H7 (cell line): ENCODE measurements at regions not wholly inside any gene's neighbourhood (a gene's known extent, or its start where the extent isn't known, plus 50 kb on each side); places are given as distances from the start of the nearest gene placed in this dataset.
A peak's percentile ranks its signal among the peaks of the same experiment; 100 is the strongest.

ENCODE experiments used
- DNase-seq: peaks from one replicate; pipeline ENCODE4 v3.0.0; 2012
- H3K27me3 ChIP-seq: 2 replicates; pipeline ENCODE4 v1.6.0; 2011; ENCODE audit warnings: mild to moderate bottlenecking, low read length; ENCODE audit not compliant: control insufficient read depth, insufficient read depth
- H3K36me3 ChIP-seq: replicated peaks from 2 replicates; pipeline ENCODE4 v1.5.1; 2011; ENCODE audit warnings: low read length; ENCODE audit not compliant: control insufficient read depth, insufficient read depth
- H3K4me3 ChIP-seq: 2 replicates; pipeline ENCODE4 v1.5.1; 2011; ENCODE audit warnings: low read depth, mild to moderate bottlenecking, control low read depth, low read length, moderate library complexity; ENCODE audit not compliant: insufficient read depth

- no peaks in the 10 kb centered on the region for H3K36me3 ChIP-seq
- H3K27me3 ChIP-seq: no peaks in the 10 kb centered on the region
- DNase-seq: no peak
- no peak overlapping the region for H3K4me3 ChIP-seq
Measured at GRCh38 chr20:12627485-12627884, 381.3 kb upstream of the SPTLC3 start.

DNA sequence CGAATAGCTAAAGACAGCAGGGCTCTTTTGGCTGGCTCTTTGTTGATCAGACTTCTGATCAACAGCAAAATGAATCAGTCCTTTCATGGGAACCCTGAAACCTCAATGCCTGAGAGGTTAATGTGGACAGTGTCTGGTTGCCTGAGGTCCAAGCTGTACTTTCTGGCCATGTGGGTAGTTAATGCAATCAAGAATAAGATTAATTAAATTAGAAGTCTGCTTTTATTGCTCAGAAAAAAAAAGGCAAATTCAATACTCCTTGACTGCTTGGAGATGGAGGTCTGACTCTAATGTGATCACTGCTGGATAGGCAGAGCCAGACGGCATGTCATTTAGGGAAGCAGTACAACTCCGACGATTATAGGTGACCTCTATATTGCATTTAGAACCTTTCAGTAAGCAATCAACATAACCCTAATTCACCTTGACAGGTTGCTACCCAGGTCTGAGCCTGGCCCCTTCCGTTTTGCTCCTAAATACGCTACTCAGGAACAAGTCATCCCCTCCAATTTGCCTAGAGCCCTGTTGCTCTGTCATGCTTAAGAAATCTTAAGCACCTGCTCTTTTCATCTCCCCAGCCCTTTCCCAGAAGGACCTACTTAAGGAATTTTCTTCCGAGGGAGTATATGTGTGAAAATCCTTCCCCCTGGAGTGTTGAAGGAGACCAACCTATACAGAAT, 370.0 kb upstream of the SPTLC3 start:
- DNase-seq: no peak

DNA sequence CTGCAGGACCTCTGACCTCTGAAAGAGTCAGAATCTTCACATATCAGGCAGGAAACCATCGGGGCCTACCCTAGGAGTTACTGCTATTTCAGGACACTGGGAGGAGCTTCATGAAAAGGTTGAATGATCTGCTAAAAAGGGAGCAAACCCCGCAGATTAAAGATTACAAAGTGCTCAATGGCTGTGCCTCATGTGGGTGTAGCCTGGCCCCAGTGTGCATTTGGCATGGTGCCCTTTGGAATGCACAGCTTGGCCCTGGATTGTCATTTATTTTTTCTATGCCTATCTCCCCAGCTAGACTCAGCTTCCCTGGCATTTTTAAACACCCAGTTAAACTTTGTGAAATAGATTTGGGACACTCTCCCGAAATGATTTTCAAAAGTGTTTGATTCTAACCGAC, 368.5 kb upstream of the SPTLC3 start:
- no peaks in the 10 kb centered on the region for H3K36me3 ChIP-seq
- no peaks in the 10 kb centered on the region for H3K27me3 ChIP-seq
- DNase-seq: no peak
- H3K4me3 ChIP-seq: no peak overlapping the region

More for the DNA sequence above, 370.0 kb upstream of the SPTLC3 start:
- Histone ChIP-seq H3K4me3 (no peak overlapping the region), H3K36me3 (no peaks in the 10 kb centered on the region), H3K27me3 (no peaks in the 10 kb centered on the region)

GRCh38 chr20:12641619-12642018, 367.2 kb upstream of the SPTLC3 start:
- no peaks in the 10 kb centered on the region for H3K27me3 ChIP-seq
- H3K4me3 ChIP-seq: no peak overlapping the region
- no peaks in the 10 kb centered on the region for H3K36me3 ChIP-seq
- no peak for DNase-seq

GRCh38 chr20:12644461-12644860, 364.3 kb upstream of the SPTLC3 start:
- H3K27me3 ChIP-seq: no peaks in the 10 kb centered on the region
- H3K4me3 ChIP-seq: no peak overlapping the region
- H3K36me3 ChIP-seq: no peaks in the 10 kb centered on the region
- no peak for DNase-seq

DNA sequence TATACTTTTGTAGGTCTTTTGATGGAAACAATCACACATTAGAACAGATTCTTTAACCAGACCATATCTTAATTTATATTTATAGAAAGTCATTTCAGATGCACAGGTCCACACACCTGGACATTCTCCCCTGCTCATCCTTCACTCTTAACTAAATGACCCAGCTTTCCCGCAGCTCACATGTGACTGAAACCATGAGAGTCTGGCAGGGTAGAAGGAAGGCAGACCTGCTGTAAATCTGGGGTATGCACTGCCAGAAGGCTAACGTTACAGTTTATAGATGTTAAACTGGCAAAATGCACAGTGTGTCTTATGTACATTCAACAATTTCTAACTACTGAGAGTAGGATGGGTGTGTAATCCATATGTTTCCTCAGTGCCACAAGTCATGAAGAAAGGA, 359.5 kb upstream of the SPTLC3 start:
- no peak overlapping the region for H3K4me3 ChIP-seq
- no peaks in the 10 kb centered on the region for H3K27me3 ChIP-seq
- H3K36me3 ChIP-seq: no peaks in the 10 kb centered on the region

GRCh38 chr20:12653642-12654041, 355.1 kb upstream of the SPTLC3 start:
- Histone ChIP-seq H3K4me3 (no peak overlapping the region), H3K36me3 (no peaks in the 10 kb centered on the region), H3K27me3 (no peaks in the 10 kb centered on the region)
- no peak for DNase-seq

More for the DNA sequence above, 359.5 kb upstream of the SPTLC3 start:
- DNase-seq: no peak

DNA sequence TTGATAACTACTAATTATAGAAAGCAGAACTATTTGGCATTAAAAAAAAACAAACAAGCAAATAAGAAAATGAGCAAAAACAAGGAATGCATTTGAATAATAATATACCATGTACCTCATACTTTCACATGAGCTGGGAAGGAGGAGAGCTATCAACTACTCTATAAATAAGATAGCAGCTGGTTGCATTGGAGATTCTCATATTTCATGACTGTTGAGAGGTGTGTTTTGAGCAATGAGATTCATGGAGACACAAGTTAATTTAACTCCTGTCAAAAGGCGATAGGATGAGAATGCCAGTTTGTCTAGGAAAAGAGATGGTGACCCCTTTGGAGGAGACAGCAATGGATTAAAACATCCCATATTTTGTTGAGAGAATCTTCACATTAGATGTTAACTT, 348.8 kb upstream of the SPTLC3 start:
- Histone ChIP-seq H3K36me3 (no peaks in the 10 kb centered on the region), H3K4me3 (no peak overlapping the region), H3K27me3 (no peaks in the 10 kb centered on the region)
- no peak for DNase-seq

DNA sequence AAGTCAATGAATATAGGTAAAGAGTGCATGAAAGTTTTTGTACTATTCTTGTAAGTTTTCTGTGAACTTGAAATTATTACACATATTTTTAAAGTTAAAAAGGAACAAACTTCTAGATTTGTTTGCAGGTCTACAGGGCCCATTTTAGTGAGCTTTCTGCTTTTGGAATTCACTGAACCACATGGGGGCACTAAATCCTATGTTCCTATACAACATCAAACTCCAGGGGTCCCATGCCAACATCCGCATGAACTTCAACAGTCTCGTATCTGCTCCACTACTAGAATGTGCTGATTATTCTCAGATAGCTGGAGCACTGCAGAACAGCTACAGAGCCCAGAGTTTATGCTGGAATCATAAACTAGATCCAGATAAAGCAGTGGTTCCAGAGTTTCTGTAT, 347.9 kb upstream of the SPTLC3 start:
- DNase-seq: peak; percentile 22
- no peaks in the 10 kb centered on the region for H3K27me3 ChIP-seq
- no peaks in the 10 kb centered on the region for H3K36me3 ChIP-seq
- no peak overlapping the region for H3K4me3 ChIP-seq

GRCh38 chr20:12670301-12670700, 338.5 kb upstream of the SPTLC3 start:
- Histone ChIP-seq H3K27me3 (no peaks in the 10 kb centered on the region), H3K4me3 (no peak overlapping the region), H3K36me3 (no peaks in the 10 kb centered on the region)
- no peak for DNase-seq

GRCh38 chr20:12673352-12673751, 335.4 kb upstream of the SPTLC3 start:
- Histone ChIP-seq H3K27me3 (no peaks in the 10 kb centered on the region), H3K36me3 (no peaks in the 10 kb centered on the region), H3K4me3 (no peak overlapping the region)
- DNase-seq: no peak

DNA sequence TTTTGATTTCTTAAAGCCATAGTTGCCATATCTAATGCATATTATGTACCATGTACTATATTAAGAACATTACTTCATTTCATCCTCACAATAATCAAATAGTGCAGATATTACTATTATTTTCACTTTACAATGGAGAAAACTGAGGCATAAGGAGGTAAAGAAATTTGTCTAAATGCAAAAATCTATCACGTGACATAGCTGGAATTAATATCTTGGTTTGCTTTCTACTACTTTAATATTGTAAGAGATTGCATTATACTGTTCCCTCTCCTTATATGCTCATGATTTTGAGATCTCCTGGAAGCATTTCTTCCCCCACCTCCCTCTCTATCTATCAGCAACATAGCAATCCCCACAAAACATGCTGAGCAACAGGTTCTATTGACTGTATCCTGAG, 330.8 kb upstream of the SPTLC3 start:
- Histone ChIP-seq H3K36me3 (no peaks in the 10 kb centered on the region), H3K4me3 (no peak overlapping the region), H3K27me3 (no peaks in the 10 kb centered on the region)
- DNase-seq: no peak

DNA sequence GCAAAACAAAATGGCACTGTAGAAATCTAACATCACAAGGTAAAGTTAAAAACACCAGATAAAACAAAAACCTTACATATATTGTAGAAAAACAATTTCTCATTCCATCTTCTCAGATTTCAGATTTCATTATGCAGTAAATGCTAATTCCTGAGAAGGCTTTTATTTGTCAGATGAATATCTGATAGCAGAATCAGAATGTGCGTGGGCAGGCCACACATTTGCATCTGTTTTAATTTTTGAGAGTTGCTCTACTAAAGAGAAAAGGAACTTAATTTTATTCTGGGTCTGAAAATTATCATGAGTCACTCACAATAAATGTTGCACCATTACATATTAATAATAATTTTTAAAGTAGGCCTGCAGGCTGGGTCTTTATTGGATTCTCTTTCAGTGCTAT, 329.3 kb upstream of the SPTLC3 start:
- DNase-seq: no peak
- no peak overlapping the region for H3K4me3 ChIP-seq
- H3K36me3 ChIP-seq: no peaks in the 10 kb centered on the region
- no peaks in the 10 kb centered on the region for H3K27me3 ChIP-seq

DNA sequence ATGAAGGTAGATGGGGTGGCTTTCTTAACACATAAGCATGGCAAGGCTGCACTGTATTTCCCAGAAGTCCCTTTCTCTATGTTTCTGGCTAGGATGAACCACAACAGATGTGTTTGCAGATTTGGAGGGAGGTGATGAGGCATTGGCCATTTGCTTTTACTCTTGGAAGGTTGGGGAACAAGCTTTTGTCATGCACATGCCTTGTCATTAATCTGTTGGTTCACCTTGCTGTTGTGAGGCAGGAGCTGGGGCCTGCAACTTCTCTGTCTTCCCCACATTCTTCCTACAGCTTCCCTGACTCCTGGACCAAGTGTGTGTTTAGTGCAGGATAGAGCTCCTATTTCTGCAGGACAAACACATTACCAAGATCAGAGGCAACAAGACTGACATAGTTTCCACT, 326.2 kb upstream of the SPTLC3 start:
- DNase-seq: no peak
- no peak overlapping the region for H3K4me3 ChIP-seq
- no peaks in the 10 kb centered on the region for H3K36me3 ChIP-seq
- H3K27me3 ChIP-seq: no peaks in the 10 kb centered on the region

DNA sequence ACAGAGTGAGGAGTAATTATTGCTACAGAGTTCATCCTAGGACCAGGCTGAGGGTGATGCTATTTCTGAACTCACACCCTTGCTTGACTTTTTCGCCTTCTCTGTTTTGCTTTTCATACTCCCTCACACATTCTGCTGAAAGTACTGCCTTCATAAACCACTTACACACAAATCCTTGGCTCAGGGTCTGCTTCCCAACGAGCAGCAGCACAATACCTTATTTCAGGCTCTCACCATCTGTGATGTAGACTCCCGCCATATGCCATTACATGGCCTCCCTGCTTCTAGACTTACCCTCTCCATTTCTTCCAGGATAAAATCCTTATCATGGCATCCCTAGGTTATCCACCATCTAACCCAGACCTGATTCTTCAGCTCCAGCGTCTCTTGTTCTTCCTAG, 321.3 kb upstream of the SPTLC3 start:
- no peak for DNase-seq
- Histone ChIP-seq H3K36me3 (no peaks in the 10 kb centered on the region), H3K27me3 (no peaks in the 10 kb centered on the region), H3K4me3 (no peak overlapping the region)

DNA sequence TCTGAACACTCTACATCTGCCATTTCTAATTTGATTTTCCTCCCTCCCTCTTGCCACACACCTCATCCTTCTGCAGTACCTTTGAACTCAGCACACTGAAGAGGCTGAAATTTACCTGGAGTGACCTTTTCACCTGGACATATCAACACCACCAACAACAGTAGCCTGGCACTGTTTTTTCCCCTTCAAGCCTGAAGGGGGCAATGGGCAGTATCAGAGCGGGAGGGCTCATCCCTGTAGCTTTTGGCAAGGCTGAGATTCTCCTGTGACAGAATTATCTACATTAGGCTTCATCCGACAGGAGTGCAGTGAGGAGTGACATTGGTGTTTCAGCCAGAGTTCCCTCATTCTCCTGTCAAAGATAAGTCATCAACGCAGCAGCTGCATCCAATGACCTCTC, 312.8 kb upstream of the SPTLC3 start:
- Histone ChIP-seq H3K36me3 (no peaks in the 10 kb centered on the region), H3K4me3 (no peak overlapping the region), H3K27me3 (no peaks in the 10 kb centered on the region)
- peak; percentile 8 for DNase-seq
